Naive thymus-derived CD4-positive, alpha-beta T cell (primary cell): ENCODE measurements at regions not wholly inside any gene's neighbourhood (a gene's known extent, or its start where the extent isn't known, plus 50 kb on each side); places are given as distances from the start of the nearest gene placed in this dataset.

Source experiments
- ATAC-seq: fragments of 150-1000 bp; cut with Tn5 transposase; 2 replicates; pipeline ENCODE4 v1.10.0; 2021; ENCODE audit warnings: mild to moderate bottlenecking, moderate library complexity
- CTCF ChIA-PET: fragments of 350-600 bp; sonication (Branson Sonifier 250); formaldehyde crosslinking; loops from one replicate; lab custom pipeline; 2021; ENCODE audit warnings: antibody characterized with exemption; lab: Charles Lee
- POLR2A ChIA-PET: fragments of 350-600 bp; sonication (Branson Sonifier 250); formaldehyde crosslinking; loops from one replicate; lab custom pipeline; 2021; ENCODE audit warnings: antibody characterized with exemption, inconsistent platforms; lab: Charles Lee
- DNase-seq, 9 donors: peaks; one replicate each; pipeline versions ENCODE4 v3.0.0 to v3.0.0-alpha.2; 2020 to 2022; ENCODE audit warnings: mixed read lengths in 1 of 9
- H3K27ac ChIP-seq: one replicate; pipeline ENCODE4 v1.7.0; 2013; ENCODE audit warnings: mild to moderate bottlenecking, low read depth, low read length, moderate library complexity
- H3K27me3 ChIP-seq, 2 donors: one replicate each; pipeline ENCODE4 v1.7.0; 2013; ENCODE audit warnings: low read length in 2 of 2, mild to moderate bottlenecking in 2 of 2, moderate library complexity in 2 of 2; ENCODE audit not compliant: control insufficient read depth in 2 of 2, insufficient read depth in 2 of 2
- H3K36me3 ChIP-seq, 3 experiments: 1 replicate in 2 of 3; 2 replicates in 1 of 3; pipeline ENCODE4 v1.7.0; 2013; ENCODE audit warnings: low read length in 3 of 3, mild to moderate bottlenecking in 3 of 3, moderate library complexity in 1 of 3; ENCODE audit not compliant: insufficient read depth in 3 of 3, control insufficient read depth in 2 of 3
- H3K4me1 ChIP-seq, 2 donors: one replicate each; pipeline ENCODE4 v1.7.0; 2013; ENCODE audit warnings: low read length in 2 of 2, mild to moderate bottlenecking in 2 of 2, moderate library complexity in 1 of 2; ENCODE audit not compliant: control insufficient read depth in 2 of 2, insufficient read depth in 2 of 2
- H3K4me3 ChIP-seq: 2 replicates; pipeline ENCODE4 v1.7.0; 2013; ENCODE audit warnings: mild to moderate bottlenecking, low read length
- H3K9me3 ChIP-seq, 3 experiments: 1 replicate in 2 of 3; 2 replicates in 1 of 3; pipeline ENCODE4 v1.7.0; 2013; ENCODE audit warnings: low read length in 3 of 3; ENCODE audit not compliant: control insufficient read depth in 2 of 3
- H3K27ac Mint-ChIP-seq, 9 donors: one replicate each; pipeline ENCODE4 v1.8.0; 2020 to 2022; ENCODE audit warnings: mixed read lengths in 9 of 9, mild to moderate bottlenecking in 8 of 9, moderate library complexity in 5 of 9, inconsistent platforms in 2 of 9
- H3K27me3 Mint-ChIP-seq, 5 donors: one replicate each; pipeline ENCODE4 v1.8.0; 2021 to 2022; ENCODE audit warnings: mixed read lengths in 5 of 5, mild to moderate bottlenecking in 1 of 5
- H3K36me3 Mint-ChIP-seq, 5 donors: one replicate each; pipeline ENCODE4 v1.8.0; 2020 to 2022; ENCODE audit warnings: mixed read lengths in 5 of 5, mild to moderate bottlenecking in 3 of 5, inconsistent platforms in 1 of 5
- H3K4me1 Mint-ChIP-seq, 7 donors: one replicate each; pipeline ENCODE4 v1.8.0; 2020 to 2022; ENCODE audit warnings: mixed read lengths in 7 of 7, mild to moderate bottlenecking in 3 of 7, inconsistent platforms in 1 of 7
- H3K4me3 Mint-ChIP-seq, 10 donors: one replicate each; pipeline ENCODE4 v1.8.0; 2020 to 2022; ENCODE audit warnings: mild to moderate bottlenecking in 10 of 10, mixed read lengths in 10 of 10, moderate library complexity in 6 of 10, inconsistent platforms in 2 of 10
- H3K9me3 Mint-ChIP-seq, 11 donors: one replicate each; pipeline ENCODE4 v1.8.0; 2020 to 2022; ENCODE audit warnings: mixed read lengths in 11 of 11, mild to moderate bottlenecking in 4 of 11, inconsistent platforms in 1 of 11, moderate library complexity in 1 of 11
- intact Hi-C, 2 donors: fragments of 100-400 bp; cut with micrococcal nuclease; formaldehyde crosslinking; loops; one replicate each; pipeline ENCODE4 v1.15.1; 2023

DNA sequence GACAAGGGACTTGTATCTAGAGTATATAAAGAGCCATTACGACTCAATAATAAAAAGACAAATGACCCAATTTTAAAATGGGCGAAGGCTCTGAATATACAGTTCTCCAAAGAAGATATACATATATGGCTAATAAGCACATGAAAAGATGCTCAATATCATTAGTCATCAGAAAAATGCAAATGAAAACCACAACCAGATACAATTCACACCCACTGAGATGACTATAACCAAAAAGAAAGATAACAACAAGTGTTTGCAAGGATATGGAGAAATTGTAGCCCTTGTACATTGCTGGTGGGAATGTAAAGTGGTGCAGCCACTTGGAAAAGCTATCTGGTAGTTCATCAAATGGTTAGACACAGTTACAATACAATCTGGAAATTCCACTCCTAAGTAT lies 96.3 kb downstream of the TRIM29 start:
- Mint-ChIP-seq H3K36me3 (peaks cover 0 to under 1% (median 0%) of the 10 kb centered on the region in 5 donors), H3K4me3 (no peak overlapping the region), H3K4me1 (no peaks in the 10 kb centered on the region), H3K27me3 (peaks cover 0 to 59% (median 44%) of the 10 kb centered on the region in 5 donors), H3K9me3 (peaks cover 0 to 26% (median 9%) of the 10 kb centered on the region in 11 donors), H3K27ac (no peak overlapping the region)
- ATAC-seq (no peak), DNase-seq (no peak)
- Histone ChIP-seq H3K27ac (no peak overlapping the region), H3K27me3 (no peaks in the 10 kb centered on the region), H3K36me3 (no peaks in the 10 kb centered on the region), H3K4me1 (no peaks in the 10 kb centered on the region), H3K4me3 (no peak overlapping the region), H3K9me3 (no peaks in the 10 kb centered on the region)
- ChIA-PET POLR2A (no interaction called here), CTCF (no interaction called here)
- intact Hi-C loops, result no loop called here

DNA sequence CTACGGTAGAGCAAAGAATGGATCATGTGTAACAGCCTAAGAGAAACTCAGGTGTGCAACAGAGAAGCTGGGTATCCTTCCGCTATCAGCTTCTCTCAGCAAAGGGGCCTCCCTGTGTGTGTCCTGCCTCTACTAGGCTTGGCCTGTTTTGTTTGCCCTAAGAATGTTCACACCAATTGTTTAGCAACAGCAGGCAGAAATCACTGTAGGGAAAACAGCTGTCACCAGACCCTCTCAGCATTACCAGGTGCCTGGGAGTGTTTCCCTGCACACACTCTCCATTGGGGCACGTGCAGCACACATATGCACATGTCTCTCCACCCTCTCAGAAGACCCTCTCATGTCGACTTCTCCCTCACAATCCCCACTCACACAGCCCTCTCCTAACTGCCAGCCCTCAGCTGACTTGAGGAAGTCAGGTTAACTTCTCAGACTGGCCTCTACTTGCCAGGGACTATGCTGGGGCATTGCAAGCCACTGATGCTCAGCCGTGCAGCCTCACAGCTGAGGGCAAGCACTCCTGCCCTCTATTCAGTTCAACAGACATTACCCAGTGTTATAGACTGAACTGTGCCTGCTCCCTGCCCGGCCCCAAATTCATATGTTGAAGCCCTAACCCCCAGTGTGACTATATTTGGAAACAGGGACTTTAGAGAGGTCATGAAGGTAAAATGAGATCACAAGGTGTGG lies 97.6 kb downstream of the TRIM29 start:
- H3K36me3 Mint-ChIP-seq, result no peaks in the 10 kb centered on the region
- no peaks in the 10 kb centered on the region for H3K27me3 ChIP-seq
- no peak overlapping the region for H3K27ac ChIP-seq
- no peak overlapping the region for H3K4me3 ChIP-seq
- H3K9me3 ChIP-seq, result no peaks in the 10 kb centered on the region
- peaks cover 0 to 12% (median 3%) of the 10 kb centered on the region in 11 donors for H3K9me3 Mint-ChIP-seq
- POLR2A ChIA-PET, result no interaction called here
- H3K27ac Mint-ChIP-seq, result no peak overlapping the region
- H3K4me1 ChIP-seq, result no peaks in the 10 kb centered on the region
- no peaks in the 10 kb centered on the region for H3K36me3 ChIP-seq
- DNase-seq (no peak), ATAC-seq (no peak)
- peaks cover 0 to 64% (median 44%) of the 10 kb centered on the region in 5 donors for H3K27me3 Mint-ChIP-seq
- no peak overlapping the region for H3K4me3 Mint-ChIP-seq
- intact Hi-C loops, result no loop called here
- CTCF ChIA-PET, result no interaction called here
- no peaks in the 10 kb centered on the region for H3K4me1 Mint-ChIP-seq

DNA sequence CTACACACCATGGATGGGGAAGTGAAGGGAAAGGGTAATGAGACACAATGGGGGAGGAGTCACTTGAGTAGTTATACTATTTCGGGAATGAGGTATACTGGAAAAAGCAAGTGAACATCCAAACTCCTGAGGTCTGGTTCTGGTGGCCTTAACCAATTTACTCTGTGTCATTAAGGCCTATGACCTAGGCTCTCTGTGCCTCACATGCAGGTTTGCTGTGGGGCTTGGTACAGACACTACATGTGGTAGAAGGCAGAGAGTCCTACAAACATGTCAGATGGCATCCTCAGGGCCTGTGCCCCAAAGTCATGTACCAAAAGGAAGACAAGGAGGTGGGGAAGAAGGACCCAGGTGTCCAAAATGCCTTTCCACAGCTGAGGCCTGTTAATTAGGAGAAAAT lies 98.9 kb downstream of the TRIM29 start:
- intact Hi-C loops, result no loop called here

DNA sequence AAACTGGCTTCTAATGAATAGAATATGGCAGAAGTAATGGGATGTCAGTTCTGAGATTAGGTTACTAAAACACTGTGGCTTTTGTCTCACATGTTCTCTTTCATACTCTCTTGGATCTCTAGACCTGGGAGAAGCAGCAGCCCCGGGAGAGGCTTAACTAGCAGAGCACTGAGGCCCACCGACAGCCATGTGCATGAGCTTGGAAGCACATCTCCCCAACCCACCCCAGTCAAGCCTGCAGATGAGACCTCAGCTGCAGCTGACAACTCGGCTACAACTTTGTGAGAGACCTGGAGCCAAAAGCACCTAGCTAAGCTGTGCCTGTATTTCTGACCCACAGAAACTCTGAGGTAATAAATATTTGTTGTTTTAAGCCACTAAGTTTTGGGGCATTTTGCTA lies 100.8 kb downstream of the TRIM29 start:
- Histone ChIP-seq H3K4me1 (no peaks in the 10 kb centered on the region), H3K27me3 (no peaks in the 10 kb centered on the region), H3K27ac (no peak overlapping the region), H3K4me3 (no peak overlapping the region), H3K36me3 (no peaks in the 10 kb centered on the region), H3K9me3 (no peaks in the 10 kb centered on the region)
- ATAC-seq, result no peak
- H3K27me3 Mint-ChIP-seq, result peaks cover 0 to 44% (median 28%) of the 10 kb centered on the region in 5 donors
- intact Hi-C loops, result no loop called here
- H3K4me1 Mint-ChIP-seq, result no peaks in the 10 kb centered on the region
- H3K4me3 Mint-ChIP-seq, result no peak overlapping the region
- H3K36me3 Mint-ChIP-seq, result no peaks in the 10 kb centered on the region
- H3K9me3 Mint-ChIP-seq, result peaks cover 0 to 12% (median 2%) of the 10 kb centered on the region in 11 donors
- H3K27ac Mint-ChIP-seq, result no peak overlapping the region
- DNase-seq, result no peak
- ChIA-PET POLR2A (no interaction called here), CTCF (no interaction called here)

More for the DNA sequence above, 98.9 kb downstream of the TRIM29 start:
- H3K27me3 ChIP-seq, result no peaks in the 10 kb centered on the region
- no peaks in the 10 kb centered on the region for H3K4me1 ChIP-seq
- DNase-seq, result no peak
- H3K9me3 ChIP-seq, result no peaks in the 10 kb centered on the region
- no peak overlapping the region for H3K4me3 ChIP-seq
- no peaks in the 10 kb centered on the region for H3K4me1 Mint-ChIP-seq
- ChIA-PET CTCF (no interaction called here), POLR2A (no interaction called here)
- no peak for ATAC-seq
- no peaks in the 10 kb centered on the region for H3K36me3 ChIP-seq
- H3K27ac Mint-ChIP-seq, result no peak overlapping the region
- H3K27ac ChIP-seq, result no peak overlapping the region
- no peaks in the 10 kb centered on the region for H3K36me3 Mint-ChIP-seq
- no peak overlapping the region for H3K4me3 Mint-ChIP-seq
- H3K27me3 Mint-ChIP-seq, result peaks cover 0 to 57% (median 37%) of the 10 kb centered on the region in 5 donors
- peaks cover 0 to 12% (median 3%) of the 10 kb centered on the region in 11 donors for H3K9me3 Mint-ChIP-seq

DNA sequence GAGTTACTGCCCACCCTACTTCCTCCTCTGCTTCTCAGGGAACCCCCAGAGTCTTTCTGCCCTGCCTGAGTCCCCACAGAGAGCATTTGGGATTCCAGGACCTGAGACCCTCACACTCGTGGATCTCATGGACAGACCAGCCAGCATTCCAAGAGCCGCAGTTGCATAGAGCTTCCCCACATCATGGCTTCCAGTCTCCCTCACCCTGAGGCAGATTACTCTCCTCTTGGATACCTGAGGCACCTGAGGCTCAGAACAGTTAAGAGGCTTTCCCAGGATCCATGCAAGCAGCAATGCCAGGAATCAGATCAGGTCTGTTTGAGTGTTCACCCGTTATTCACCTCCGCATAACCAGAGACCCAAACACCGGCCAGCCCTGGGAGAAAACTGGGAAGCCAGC lies 102.2 kb downstream of the TRIM29 start:
- H3K9me3 Mint-ChIP-seq, result peaks cover 0 to 12% (median under 1%) of the 10 kb centered on the region in 11 donors
- Histone ChIP-seq H3K27ac (no peak overlapping the region), H3K4me3 (no peak overlapping the region), H3K27me3 (no peaks in the 10 kb centered on the region), H3K9me3 (no peaks in the 10 kb centered on the region), H3K36me3 (no peaks in the 10 kb centered on the region), H3K4me1 (no peaks in the 10 kb centered on the region)
- peaks cover 2 to 34% (median 23%) of the 10 kb centered on the region in 5 donors for H3K27me3 Mint-ChIP-seq
- H3K36me3 Mint-ChIP-seq, result no peaks in the 10 kb centered on the region
- ChIA-PET POLR2A (no interaction called here), CTCF (no interaction called here)
- DNase-seq (no peak), ATAC-seq (no peak)
- intact Hi-C loops, result no loop called here
- H3K4me1 Mint-ChIP-seq, result no peaks in the 10 kb centered on the region
- no peak overlapping the region for H3K27ac Mint-ChIP-seq
- no peak overlapping the region for H3K4me3 Mint-ChIP-seq

DNA sequence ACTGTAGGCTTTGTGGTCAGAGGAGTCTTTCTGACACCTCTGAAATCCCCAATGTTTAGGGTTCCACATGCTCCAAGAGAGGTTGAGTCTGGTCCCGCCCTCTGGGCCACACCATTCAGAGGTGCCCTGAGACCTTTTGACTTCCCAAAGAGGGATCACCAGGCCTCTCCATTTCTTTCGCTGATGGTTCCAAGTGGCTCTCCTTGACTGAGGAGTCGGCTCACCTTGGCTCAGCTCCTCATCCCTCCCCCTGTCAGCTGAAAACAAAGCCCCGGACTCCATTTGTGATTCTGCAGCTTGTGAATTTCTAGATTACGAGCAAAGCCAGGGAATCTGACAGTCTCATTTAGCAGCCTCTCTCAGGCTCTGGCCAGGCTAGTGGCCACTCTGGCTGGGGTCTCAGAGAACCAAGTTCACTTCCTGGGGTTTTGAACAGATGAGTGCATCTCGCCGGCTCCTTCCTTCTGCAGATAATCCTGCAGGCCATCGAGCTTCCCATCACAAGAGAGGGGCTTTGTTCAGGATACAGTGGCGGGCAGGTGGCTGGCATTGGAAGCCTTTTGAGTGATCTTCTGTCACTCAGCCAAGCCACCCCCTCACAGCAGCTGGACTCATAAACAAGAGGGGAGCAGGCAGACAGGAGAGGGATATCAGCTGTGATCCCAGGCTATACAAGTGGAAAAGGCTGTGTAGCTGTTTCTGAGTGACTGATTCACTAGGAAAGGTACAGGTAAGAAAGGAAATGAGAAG lies 102.9 kb downstream of the TRIM29 start:
- Mint-ChIP-seq H3K27me3 (peaks cover 2 to 27% (median 22%) of the 10 kb centered on the region in 5 donors), H3K27ac (no peak overlapping the region), H3K4me1 (no peaks in the 10 kb centered on the region), H3K36me3 (no peaks in the 10 kb centered on the region), H3K9me3 (peaks cover 0 to 12% (median 0%) of the 10 kb centered on the region in 11 donors), H3K4me3 (no peak overlapping the region)
- intact Hi-C loops, result no loop called here
- Histone ChIP-seq H3K27me3 (no peaks in the 10 kb centered on the region), H3K9me3 (no peaks in the 10 kb centered on the region), H3K4me3 (no peak overlapping the region), H3K4me1 (no peaks in the 10 kb centered on the region), H3K36me3 (no peaks in the 10 kb centered on the region), H3K27ac (no peak overlapping the region)
- DNase-seq, result no peak
- ATAC-seq, result no peak
- CTCF ChIA-PET, result no interaction called here
- POLR2A ChIA-PET, result no interaction called here
